Type B pancreatic cell (in vitro differentiated cells): ENCODE measurements at regions not wholly inside any gene's neighbourhood (a gene's known extent, or its start where the extent isn't known, plus 50 kb on each side); places are given as distances from the start of the nearest gene placed in this dataset.
"Not testable (repeated sequence)": the region's sequence is repeated elsewhere in the genome, so short reads cannot be mapped to it uniquely, and the experiment has no call there.

ENCODE experiments used
- DNase-seq: peaks from one replicate; pipeline ENCODE4 v3.0.0; 2021; ENCODE audit warnings: mixed read lengths; ENCODE audit not compliant: unreplicated experiment; ENCODE audit errors: extremely low spot score
- H3K27ac Mint-ChIP-seq: 2 replicates; pipeline ENCODE4 v1.8.0; 2021; ENCODE audit warnings: mild to moderate bottlenecking, mixed read lengths
- H3K27me3 Mint-ChIP-seq: 2 replicates; pipeline ENCODE4 v1.8.0; 2021; ENCODE audit warnings: mixed read lengths
- H3K36me3 Mint-ChIP-seq: 2 replicates; pipeline ENCODE4 v1.8.0; 2021; ENCODE audit warnings: mixed read lengths
- H3K4me1 Mint-ChIP-seq: one replicate; pipeline ENCODE4 v1.8.0; 2021; ENCODE audit warnings: mixed read lengths; ENCODE audit not compliant: unreplicated experiment
- H3K4me3 Mint-ChIP-seq: 2 replicates; pipeline ENCODE4 v1.8.0; 2021; ENCODE audit warnings: mild to moderate bottlenecking, mixed read lengths
- H3K9me3 Mint-ChIP-seq: 2 replicates; pipeline ENCODE4 v1.8.0; 2021; ENCODE audit warnings: mixed read lengths
- TF ChIP-seq, protein P1 (sequence below): fragments of 200-600 bp; sonication (generic); conservative IDR thresholded peaks from 2 replicates; pipeline ENCODE4 v1.5.0; 2021; ENCODE audit warnings: antibody characterized with exemption, mild to moderate bottlenecking

GRCh38 chr5:125073090-125073489 is 326.7 kb upstream of the ZNF608 start:
- H3K36me3 Mint-ChIP-seq = peaks cover 17% of the 10 kb centered on the region
- H3K9me3 Mint-ChIP-seq = peaks cover 26% of the 10 kb centered on the region
- H3K27ac Mint-ChIP-seq = no peak overlapping the region
- H3K4me3 Mint-ChIP-seq = no peak overlapping the region
- TF ChIP-seq, protein P1, sequence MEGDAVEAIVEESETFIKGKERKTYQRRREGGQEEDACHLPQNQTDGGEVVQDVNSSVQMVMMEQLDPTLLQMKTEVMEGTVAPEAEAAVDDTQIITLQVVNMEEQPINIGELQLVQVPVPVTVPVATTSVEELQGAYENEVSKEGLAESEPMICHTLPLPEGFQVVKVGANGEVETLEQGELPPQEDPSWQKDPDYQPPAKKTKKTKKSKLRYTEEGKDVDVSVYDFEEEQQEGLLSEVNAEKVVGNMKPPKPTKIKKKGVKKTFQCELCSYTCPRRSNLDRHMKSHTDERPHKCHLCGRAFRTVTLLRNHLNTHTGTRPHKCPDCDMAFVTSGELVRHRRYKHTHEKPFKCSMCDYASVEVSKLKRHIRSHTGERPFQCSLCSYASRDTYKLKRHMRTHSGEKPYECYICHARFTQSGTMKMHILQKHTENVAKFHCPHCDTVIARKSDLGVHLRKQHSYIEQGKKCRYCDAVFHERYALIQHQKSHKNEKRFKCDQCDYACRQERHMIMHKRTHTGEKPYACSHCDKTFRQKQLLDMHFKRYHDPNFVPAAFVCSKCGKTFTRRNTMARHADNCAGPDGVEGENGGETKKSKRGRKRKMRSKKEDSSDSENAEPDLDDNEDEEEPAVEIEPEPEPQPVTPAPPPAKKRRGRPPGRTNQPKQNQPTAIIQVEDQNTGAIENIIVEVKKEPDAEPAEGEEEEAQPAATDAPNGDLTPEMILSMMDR = no peak
- H3K4me1 Mint-ChIP-seq = no peaks in the 10 kb centered on the region
- no peak for DNase-seq
- H3K27me3 Mint-ChIP-seq = no peaks in the 10 kb centered on the region

- no peaks in the 10 kb centered on the region for H3K27me3 Mint-ChIP-seq
These were observed 329.1 kb upstream of the ZNF608 start for GRCh38 chr5:125075567-125075966.

GRCh38 chr5:125079028-125079427 is 332.6 kb upstream of the ZNF608 start:
- H3K4me3 Mint-ChIP-seq, H3K27ac Mint-ChIP-seq, H3K36me3 Mint-ChIP-seq: not testable (repeated sequence)

More at GRCh38 chr5:125075567-125075966, 329.1 kb upstream of the ZNF608 start:
- Mint-ChIP-seq H3K4me3 (no peak overlapping the region), H3K36me3 (peaks cover 17% of the 10 kb centered on the region), H3K9me3 (peaks cover 26% of the 10 kb centered on the region), H3K4me1 (peaks cover under 1% of the 10 kb centered on the region), H3K27ac (no peak overlapping the region)
- TF ChIP-seq, protein P1 = no peak
- DNase-seq = no peak

GRCh38 chr5:125081101-125081500 is 334.7 kb upstream of the ZNF608 start:
- no peak overlapping the region for H3K4me3 Mint-ChIP-seq
- H3K4me1 Mint-ChIP-seq = peaks cover 13% of the 10 kb centered on the region
- DNase-seq = no peak
- H3K9me3 Mint-ChIP-seq = no peaks in the 10 kb centered on the region
- no peaks in the 10 kb centered on the region for H3K36me3 Mint-ChIP-seq
- TF ChIP-seq, protein P1 = no peak
- no peak overlapping the region for H3K27ac Mint-ChIP-seq
- H3K27me3 Mint-ChIP-seq = peaks cover 4% of the 10 kb centered on the region

More at GRCh38 chr5:125079028-125079427, 332.6 kb upstream of the ZNF608 start:
- not testable (repeated sequence) for H3K9me3 Mint-ChIP-seq, H3K27me3 Mint-ChIP-seq, DNase-seq
- H3K4me1 Mint-ChIP-seq = peaks cover 13% of the 10 kb centered on the region

GRCh38 chr5:125083981-125084380 is 337.5 kb upstream of the ZNF608 start:
- Mint-ChIP-seq H3K27ac (no peak overlapping the region), H3K36me3 (no peaks in the 10 kb centered on the region), H3K9me3 (no peaks in the 10 kb centered on the region), H3K4me3 (no peak overlapping the region), H3K4me1 (peaks cover 13% of the 10 kb centered on the region), H3K27me3 (peaks cover 4% of the 10 kb centered on the region)
- DNase-seq = no peak
- TF ChIP-seq, protein P1 = no peak

DNA sequence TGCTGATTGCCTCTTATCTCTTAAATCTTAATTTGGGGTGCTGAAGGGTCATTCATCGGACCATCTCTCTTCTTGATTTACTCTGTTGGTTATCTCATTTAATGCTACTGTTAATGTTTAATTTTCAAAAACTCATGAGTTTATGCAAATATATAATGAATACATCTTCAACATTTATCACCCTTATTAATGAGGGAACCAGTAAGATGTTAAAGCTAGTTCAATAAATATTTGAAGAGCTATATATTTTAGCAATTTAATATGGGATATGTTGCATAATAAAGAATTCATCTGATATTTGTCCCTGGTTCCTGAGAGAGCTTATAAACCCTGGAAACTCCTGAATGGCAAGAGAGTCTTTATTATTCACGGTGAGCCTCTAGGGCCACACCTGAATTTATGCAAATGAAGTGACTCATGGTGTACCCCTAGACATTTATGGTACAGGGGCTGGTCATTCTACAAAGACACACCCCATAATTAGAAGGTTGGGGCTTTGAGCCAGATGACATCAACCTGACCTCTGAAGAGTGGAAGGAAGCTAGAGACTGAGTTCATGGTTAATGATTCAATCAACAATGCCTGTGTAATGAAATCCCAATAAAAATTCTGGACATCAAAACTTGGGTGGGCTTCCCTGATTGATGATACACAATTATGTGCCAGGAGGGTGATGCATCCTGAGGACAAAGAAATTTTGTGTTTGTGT is 339.5 kb upstream of the ZNF608 start:
- no peak for DNase-seq
- H3K36me3 Mint-ChIP-seq = no peaks in the 10 kb centered on the region
- H3K4me1 Mint-ChIP-seq = peaks cover 9% of the 10 kb centered on the region
- no peak overlapping the region for H3K4me3 Mint-ChIP-seq
- H3K27ac Mint-ChIP-seq = no peak overlapping the region
- H3K9me3 Mint-ChIP-seq = no peaks in the 10 kb centered on the region
- peaks cover 4% of the 10 kb centered on the region for H3K27me3 Mint-ChIP-seq
- TF ChIP-seq, protein P1 = no peak
